D341Med (cell line): ENCODE measurements at regions not wholly inside any gene's neighbourhood (a gene's known extent, or its start where the extent isn't known, plus 50 kb on each side); places are given as distances from the start of the nearest gene placed in this dataset.
"Not testable (repeated sequence)": the region's sequence is repeated elsewhere in the genome, so short reads cannot be mapped to it uniquely, and the experiment has no call there.

Experiments
- DNase-seq: peaks from one replicate; pipeline ENCODE4 v3.0.0; 2012; ENCODE audit warnings: low spot score

DNA sequence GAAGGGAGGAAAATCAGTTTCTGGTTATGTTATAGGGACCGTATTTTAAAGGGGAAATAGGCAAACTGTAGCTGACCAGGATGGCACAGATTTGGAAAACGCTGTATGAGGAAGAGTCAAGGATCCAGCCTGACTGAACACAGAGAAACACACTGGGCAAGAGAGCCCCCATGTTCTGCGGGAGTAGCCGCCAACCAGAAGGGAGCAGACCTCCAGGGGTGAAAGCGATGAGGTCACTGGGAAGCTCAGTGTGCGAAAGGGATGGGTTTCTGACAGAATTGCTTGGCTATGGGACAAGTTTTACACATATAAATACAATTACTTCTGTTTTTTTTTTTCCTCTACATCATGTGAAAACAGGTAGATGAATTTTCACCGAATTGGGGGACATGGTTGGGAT is 291.6 kb upstream of the PODXL start:
- DNase-seq, result no peak

DNA sequence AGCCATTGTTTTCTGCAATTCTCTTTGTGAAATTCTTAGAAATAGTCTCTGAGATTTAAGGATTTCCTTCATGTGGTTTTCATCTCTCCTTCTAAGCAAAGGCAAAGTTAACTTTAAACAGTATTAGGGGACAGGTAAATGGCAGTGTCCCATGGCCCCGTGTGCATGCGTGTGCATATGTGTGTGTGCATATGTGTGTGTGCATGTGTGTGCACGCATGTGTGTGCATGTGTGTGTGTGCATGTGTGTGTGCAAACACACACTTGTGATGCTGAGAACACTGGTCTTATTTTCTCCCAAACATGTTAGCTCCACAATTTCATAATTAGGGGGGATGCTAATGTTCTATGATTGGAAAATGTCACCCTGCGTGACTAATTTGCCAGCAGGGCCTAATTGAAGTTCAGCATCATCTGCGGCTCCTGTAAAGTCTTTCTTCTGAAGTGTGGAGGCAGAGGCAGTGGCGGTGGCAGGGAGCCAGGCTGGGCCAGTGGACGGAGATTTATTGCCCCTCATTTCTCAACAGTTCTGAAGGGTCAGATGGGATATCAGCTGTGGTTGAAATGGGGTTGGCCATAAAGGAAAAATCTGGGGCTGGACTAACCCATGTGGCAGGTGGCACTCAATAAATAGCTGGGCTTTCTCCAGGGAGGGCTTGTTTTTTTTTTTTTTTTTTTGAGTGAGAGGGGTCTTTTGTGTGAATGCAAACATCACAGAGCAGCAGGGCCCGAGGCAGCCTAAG is 289.3 kb upstream of the PODXL start:
- no peak for DNase-seq

DNA sequence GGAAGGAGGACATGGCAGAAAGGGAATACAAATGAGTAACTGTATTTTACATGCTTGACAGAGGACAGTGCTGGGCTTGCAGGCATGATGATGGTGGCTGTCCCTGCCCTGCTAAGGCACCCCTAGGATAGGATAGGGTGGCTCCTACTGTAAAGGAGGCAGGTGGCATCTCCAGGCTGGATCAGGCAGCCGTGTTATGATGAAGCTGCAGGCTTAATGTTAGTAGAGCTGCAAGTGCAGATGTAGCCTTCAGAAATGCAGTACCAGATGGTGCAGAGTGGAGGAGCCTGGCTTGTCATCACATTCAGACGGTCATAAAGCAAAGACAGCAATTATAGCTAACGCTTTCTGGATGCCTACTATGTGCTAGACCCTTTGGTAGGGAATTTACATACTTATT is 287.9 kb upstream of the PODXL start:
- no peak for DNase-seq

DNA sequence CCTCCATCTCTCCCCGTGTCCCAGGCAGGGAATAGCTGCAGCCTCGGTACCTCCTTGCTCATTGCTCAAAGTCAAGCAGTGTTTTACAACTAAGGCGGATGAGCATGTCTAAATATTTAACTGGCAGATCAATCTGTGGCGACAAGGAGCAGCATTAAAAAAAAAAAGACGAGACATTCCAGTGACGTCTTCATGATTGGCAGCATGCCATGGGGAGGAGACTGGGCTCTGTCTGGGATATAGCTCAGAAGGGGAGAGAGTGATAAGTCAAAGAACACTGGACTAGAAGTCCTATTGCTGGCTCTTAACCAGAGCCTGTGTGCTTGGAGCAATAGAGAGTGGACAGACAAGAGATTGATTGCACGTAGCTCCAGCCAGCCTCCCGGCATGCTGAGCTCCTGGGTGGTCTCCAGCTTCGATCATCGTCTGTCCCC is 287.5 kb upstream of the PODXL start:
- DNase-seq, result no peak

DNA sequence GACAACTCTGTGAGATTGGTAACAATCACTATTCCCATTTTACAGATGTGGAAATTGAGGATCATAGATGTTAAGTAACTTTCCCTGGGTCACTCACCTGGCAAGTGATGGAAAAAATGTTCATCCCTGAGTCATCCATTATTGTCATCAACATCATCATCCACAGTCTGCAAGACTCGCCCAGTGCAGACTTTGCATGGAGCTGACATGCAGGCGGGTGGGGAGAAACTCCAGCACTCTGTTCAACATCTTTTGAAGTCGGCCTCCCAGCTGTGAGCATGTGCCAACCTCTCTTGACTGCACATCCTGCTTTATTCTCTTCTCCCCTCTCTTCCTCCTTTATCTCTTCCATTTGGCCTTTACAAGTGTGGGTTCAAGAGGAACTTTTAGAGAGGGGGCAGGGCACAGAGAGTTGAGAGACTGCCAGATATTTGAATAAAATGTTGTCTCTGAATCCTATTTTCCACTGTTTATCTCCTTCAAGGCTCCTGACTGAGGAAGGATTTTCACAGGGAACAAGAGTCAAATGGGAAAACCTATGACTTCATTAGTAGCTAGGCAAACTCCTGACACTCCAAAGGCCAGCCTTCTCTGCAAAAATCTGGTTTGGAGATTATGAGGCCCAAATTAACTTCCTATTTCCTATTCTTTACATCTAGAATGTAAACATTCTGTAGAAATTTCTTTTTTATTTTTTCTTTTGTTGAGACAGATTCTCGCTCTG is 283.7 kb upstream of the PODXL start:
- DNase-seq, result no peak

DNA sequence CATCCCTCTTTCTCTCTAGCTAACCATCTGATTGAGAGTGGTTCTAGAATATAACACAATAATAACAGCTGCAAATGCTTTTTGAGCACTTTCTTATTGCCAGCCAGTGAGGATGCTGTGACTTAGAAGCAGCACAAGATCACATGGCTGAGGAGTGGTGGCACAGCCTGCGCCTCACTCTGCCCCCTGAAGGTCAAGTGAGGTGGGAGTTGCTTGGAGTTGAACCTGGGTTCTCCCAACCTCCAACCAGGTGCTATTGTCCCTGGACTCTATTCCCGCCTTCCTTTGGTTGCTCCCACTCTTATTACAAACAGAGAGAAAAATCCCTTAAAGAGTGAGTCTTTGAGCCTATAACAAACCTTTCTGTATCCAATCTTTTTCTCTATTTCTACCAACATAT is 280.3 kb upstream of the PODXL start:
- DNase-seq, result no peak

DNA sequence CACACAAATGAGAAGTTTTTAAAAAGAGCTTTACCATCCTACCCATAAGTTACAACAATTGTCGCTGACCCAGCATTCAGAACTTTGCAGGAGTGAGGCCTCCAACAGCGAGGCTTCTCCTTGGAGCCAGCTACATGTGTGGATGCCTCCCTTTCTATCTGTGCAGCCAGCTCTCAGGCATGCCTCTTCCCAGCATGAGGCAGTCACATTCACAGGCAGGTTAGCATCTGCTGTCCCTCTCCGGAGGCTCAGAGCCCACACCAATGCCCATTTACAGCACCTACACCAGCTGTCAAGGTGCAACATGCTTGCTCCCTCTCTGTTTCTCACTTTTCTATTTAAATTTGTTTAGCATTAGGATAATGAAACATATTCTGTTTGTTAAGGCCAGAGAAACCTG is 278.7 kb upstream of the PODXL start:
- DNase-seq, result no peak

DNA sequence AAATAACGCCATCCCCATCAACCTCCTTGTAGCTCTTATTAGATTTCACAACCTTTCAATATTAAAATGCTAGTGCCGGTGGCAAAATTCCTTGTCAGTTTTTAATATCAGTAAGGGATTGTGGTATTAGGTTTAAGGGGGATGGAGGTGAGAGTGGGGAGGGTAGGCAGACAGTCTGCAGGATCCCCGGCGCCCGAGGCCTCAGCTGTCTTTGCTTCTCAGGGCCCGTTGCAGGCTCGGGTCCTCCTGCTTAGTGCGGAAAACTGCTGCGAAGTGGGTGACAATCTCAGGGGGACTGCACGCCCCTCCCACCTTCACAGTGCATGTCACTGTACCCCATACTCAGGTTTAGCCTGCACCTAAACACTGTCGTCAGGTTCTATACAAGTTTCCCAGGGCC is 274.3 kb upstream of the PODXL start:
- DNase-seq, result no peak

DNA sequence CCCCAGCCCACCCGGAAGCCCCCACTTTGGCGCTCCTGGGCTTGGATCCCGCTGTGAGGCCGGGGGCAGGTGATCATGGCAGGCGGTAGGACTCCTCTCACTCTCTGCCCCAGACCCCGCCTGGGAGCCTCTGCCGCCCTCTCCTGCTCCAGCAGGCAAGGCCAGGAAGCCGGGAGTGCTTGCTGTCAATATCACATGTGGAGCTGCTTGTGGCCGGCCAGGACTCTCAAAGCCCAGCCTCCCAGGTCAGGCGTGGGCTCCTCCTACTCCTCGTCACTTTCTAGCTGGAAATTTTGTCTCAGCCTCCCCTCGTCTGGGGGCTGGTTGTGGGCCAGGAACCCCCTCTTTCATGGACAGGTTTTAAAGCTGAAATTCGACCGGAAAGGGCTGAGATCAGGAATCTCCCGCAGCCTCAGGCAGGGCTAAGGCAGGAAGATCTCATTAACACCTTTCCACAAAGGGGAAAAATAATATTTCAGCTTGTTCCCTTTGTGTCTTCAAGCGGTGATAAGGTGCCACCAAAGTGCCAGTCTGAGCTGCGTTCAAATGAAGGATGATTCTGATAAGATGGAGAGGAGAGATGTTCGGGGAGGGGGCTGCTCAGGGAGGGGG is 273.6 kb upstream of the PODXL start:
- DNase-seq, result peak; percentile 53

DNA sequence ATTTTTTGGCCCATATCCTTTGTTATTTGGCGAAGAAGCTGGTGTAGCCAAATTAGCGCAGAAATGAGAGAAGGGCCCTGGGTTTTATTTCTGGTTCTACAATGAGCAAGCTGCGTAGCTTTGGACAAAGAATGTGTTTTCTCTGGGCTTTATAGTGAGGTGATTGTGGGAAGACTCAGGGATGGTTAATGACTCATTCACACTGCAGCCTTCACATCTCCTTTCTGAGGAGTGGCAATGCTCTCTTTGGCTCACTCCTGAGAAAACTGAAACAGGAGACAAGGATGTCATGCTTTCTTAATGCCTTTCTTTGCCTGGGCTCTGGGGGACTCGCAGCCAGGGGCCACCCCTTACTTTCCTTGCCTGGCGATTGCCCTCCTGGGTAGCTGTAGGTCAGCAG is 271.0 kb upstream of the PODXL start:
- no peak for DNase-seq

DNA sequence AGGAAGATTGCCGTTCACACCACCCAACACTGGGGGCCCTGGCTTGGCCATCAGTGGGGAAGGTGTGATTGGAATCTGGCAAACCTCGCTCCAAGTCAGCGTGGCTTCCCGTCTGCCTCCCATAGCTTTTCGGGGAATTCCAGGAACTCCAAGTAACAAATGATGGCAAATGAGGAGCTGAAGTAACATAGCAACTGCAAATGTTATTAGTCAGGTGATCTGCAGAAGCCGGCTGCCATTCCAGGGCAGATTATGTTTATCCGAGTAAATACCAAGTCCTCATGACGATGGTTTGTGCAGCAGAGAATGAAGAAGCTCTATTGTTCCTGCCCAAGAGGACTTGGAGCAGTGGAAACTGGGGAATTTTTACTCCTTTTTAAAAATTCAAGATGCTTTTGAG is 270.5 kb upstream of the PODXL start:
- no peak for DNase-seq

DNA sequence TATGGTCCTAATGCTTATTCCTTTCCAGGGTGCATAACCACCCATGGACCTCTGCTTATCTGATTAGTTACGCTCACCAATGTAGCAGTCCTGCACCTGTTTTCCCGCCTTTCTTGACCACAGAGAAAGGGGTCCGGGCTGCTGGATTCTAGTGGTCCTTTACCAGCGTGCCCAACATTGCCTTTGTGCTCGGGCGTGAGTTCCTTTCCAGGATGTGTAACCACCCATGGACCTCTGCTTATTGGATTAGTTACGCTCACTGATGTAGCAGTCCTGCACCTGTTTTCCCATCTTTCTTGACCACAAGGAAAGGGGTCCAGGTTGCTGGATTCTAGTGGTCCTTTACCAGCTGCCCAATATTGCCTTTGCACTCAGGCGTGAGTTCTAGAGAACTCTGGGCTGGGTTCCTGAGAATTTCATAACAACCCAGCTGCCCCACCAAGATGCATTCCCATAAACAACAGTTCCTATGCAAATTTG is 267.6 kb upstream of the PODXL start:
- DNase-seq, result not testable (repeated sequence)

DNA sequence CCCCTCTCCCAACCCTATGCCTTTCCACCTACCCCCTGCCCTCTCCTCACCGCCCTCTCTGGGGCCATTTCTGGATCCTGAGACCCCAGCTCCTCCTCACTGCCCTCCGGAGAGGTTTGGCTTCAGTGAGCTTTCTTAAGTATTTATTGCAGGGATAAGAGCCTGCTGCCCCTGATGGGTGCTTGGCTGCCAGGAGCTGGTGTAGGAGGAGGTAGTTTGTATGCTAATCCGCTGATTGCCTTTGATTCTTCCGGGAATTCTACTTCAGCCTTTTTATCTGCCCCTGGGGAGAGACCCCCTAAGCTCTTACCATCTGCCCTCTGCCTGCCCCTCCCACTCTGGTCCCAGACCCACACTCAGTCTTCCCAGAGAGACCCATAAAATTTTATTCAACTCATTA is 263.5 kb upstream of the PODXL start:
- DNase-seq, result peak; percentile 80

DNA sequence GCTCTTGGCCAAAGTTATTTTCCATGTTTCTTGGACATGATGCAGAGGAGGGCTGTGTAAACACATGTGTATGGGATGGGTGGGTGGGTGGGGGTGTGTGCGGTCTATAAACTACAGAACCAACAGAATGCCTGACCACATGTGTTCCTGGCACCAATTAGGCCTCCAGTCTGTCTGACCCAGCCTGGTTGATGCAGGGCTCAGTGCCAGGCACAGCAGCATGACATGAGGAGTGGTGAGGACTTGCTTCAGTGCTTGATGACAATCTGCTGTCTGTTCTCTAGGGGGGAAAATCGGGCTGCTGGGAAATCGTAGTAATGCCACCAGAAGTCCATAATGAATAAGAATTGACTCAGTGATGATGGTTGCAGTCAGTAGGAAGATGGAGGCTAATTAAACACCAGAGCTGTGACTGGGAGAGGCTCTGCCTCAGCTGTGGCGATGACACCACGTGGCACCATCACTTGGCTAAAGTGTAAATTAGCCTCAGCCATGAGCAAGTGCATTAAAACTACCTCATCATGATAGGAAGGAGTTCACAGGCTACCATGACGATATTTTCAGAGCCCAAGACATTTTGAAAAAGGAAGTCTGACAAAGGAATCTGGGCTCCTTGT is 260.1 kb upstream of the PODXL start:
- DNase-seq, result no peak

DNA sequence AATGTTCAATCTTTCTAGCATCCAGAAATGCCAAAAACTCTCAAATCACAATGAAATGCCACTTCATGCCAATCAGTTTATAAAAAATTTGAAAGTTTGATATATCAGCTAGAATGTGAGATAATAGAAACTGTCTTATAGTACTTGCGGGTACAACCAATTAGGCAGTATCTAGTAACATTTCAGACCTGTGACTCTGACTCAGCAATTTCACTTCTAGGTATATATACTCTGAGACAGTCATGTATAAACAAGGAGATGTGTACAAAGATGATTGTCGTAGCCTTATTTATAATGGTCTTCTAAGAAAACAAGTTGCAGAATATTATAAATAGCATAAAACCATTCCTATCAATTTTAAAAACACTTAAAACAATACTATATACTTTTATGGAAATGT is 252.3 kb upstream of the PODXL start:
- no peak for DNase-seq

DNA sequence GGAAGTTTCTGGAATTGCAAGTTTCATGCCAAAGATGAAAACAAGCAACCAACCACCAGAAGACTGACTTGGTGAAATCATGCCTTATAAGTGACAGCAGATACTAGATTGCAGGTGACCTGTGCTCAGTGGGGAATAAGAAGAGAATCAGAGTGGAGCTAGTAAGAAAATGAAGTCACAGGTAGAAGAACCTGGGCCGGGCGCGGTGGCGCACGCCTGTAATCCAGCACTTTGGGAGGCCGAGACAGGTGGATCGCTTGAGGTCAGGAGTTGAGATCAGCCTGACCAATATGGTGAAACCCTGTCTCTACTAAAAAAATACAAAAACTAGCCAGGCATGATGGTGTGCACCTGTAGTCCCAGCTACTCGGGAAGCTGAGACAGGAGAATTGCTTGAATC is 251.7 kb upstream of the PODXL start:
- not testable (repeated sequence) for DNase-seq

DNA sequence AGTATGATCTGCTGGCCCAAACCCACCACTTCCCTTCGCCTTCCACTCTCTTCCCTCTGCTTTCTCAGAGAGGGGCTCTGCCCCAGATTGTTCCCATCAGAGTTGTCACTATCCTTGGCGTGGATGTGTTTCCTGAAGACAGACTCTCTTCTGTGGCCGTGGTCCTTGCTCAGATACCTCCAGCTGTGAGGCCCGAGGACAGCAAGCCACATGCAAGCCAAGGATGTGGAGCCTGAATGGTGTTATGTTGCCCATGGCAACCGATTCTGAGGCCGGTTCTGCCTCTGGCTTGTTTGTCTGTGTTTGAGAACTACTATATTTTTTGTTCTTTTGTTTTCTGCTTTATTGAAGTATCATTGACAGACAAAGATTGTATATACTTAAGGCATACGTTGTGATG is 247.4 kb upstream of the PODXL start:
- DNase-seq, result no peak

DNA sequence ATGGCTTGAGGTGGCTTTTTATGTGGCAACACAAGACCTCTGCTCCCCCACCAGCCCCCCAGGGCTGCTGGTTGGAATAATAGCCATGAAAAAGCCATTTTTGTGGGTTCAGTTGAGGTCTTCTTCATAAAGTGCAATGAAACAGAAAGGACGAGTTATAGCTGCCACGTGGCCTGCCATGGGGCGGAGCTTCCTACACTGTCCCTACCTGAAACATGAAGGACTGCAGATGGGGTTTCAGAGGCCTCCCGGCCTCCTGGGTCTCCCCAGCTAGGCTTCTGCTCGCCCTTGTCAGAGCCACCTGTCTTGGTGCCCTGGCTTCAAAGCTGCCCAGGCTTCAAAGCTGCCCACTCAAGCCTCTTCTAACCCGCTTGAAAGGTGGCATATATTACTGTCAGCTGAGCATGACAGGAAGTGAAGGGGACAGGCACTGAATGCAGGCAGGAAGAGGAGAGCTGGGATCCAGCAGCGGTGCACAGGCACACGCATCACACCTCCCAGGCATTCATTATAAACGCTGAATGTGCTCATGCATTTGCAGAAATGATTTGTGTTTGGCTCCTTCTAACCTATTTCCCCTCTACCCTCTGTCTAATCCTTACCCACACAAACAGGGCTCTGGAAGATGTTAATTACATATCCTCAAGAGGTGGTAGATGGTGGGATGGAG is 245.9 kb upstream of the PODXL start:
- no peak for DNase-seq

DNA sequence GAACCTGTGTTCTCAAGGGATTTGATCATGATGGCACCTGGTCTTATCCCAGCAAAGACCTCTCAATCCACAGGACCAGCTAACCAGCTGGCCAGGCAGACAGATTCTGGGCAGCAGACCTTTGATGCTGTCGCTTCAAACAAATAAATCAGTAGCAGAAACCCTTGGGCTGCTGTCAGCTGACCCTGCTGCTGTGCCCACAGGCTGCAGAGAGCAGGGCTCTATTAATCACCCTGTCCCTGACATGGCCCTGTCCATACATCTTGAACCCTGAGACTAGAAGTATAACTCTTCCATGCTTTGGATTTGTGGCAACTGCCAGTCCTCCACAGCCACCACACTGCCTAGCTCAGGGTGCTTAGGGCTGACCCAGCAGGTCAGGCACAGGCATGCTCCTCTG is 244.1 kb upstream of the PODXL start:
- no peak for DNase-seq

DNA sequence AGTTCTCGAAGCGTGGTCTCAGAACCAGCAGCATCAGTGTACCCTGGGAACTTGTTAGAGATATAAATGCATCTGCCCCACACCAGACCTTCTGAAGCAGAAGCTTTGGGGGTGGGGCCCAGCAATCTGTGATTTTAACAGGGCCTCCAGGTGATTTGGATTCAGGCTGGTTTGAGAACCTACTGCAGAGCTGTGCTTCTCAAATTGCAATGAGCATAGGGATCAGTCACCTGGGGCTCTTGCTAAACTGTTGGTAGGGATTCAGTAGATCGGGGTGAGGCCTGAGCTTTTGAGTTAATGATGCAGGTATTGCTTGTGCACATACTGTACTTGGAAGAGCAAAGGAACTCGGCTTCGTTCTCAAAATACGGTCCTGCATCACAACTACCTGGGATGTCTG is 243.6 kb upstream of the PODXL start:
- no peak for DNase-seq

DNA sequence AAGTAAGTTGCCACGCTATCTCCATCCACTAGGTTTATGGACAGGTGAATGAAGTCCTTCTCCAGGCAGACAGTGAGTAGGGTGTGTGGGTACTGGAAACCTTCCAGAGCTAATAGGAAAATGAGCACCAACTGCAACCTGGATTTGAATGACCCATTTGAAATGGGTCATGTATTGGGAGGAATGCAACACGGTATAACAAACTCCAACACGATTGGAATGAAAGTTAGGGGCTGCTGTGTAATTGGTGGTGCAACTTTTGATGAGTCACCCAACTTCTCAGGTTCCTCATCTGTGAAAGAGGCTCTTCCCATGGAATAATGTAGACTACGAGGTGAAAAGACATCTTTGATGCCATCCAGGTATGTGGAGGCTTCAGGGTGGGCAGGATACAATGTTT is 241.4 kb upstream of the PODXL start:
- DNase-seq, result no peak

DNA sequence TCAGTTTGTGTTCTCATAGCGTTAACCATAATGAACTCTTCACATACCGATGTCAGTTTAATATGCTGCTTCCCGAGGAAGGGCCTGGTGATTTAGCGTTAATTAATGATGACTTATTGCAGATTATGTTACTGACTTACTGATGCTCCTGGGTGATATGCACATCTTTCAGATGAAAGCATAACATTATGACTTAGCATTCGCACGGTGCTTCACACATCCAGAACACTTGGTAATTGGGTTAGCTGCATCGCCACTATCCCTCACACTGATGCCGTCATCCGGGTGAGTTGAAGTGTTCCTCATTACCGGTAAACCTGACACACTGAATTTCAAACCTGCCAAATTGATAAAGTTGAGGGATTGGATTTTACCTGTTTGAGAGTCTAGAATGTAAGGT is 239.0 kb upstream of the PODXL start:
- no peak for DNase-seq
